SU-DHL-6 (cell line): ENCODE measurements at regions not wholly inside any gene's neighbourhood (a gene's known extent, or its start where the extent isn't known, plus 50 kb on each side); places are given as distances from the start of the nearest gene placed in this dataset.

Source experiments
- EZH2phosphoT487 ChIP-seq: fragments of 200-600 bp; sonication (generic), shearing (Covaris generic); conservative IDR thresholded peaks from 2 replicates; pipeline ENCODE4 v1.6.1; 2018; ENCODE audit warnings: mild to moderate bottlenecking, antibody characterized with exemption, low read length, moderate library complexity, mixed read lengths
- TF ChIP-seq, protein P1 (sequence below): fragments of 200-600 bp; sonication (generic); IDR thresholded peaks from one replicate; pipeline ENCODE4 v1.5.1; 2017; ENCODE audit warnings: antibody characterized with exemption, mild to moderate bottlenecking, low read length, moderate library complexity; ENCODE audit not compliant: insufficient read depth, poor library complexity, severe bottlenecking

DNA sequence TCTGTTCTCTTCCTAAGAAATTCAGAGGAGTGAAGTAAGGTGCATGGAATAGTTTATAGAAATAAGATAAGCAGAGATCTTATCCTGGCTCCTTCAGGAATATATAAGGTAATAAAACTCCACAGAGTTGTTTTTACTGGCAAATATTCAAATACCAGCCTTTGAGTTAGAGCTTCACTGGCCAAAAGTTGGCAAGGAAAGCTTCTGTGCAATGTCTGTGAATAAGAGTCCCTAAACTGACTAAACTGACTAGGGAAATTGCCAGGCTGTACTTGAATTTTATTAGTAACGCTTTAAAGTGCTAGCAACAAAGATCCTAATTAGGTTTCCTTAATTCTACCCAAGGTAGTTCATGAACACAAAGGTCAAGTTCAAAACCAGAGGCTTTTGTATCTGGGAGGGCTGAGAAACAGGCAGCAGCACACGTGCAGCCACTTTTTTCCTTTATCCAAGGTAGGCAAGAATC lies 131.1 kb upstream of the MPDZ start:
- TF ChIP-seq, protein P1, sequence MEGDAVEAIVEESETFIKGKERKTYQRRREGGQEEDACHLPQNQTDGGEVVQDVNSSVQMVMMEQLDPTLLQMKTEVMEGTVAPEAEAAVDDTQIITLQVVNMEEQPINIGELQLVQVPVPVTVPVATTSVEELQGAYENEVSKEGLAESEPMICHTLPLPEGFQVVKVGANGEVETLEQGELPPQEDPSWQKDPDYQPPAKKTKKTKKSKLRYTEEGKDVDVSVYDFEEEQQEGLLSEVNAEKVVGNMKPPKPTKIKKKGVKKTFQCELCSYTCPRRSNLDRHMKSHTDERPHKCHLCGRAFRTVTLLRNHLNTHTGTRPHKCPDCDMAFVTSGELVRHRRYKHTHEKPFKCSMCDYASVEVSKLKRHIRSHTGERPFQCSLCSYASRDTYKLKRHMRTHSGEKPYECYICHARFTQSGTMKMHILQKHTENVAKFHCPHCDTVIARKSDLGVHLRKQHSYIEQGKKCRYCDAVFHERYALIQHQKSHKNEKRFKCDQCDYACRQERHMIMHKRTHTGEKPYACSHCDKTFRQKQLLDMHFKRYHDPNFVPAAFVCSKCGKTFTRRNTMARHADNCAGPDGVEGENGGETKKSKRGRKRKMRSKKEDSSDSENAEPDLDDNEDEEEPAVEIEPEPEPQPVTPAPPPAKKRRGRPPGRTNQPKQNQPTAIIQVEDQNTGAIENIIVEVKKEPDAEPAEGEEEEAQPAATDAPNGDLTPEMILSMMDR = no peak
- TF ChIP-seq EZH2phosphoT487 = no peak
